ENCODE measurements at regions not wholly inside any gene's neighbourhood (a gene's known extent, or its start where the extent isn't known, plus 50 kb on each side); places are given as distances from the start of the nearest gene placed in this dataset.

DNA sequence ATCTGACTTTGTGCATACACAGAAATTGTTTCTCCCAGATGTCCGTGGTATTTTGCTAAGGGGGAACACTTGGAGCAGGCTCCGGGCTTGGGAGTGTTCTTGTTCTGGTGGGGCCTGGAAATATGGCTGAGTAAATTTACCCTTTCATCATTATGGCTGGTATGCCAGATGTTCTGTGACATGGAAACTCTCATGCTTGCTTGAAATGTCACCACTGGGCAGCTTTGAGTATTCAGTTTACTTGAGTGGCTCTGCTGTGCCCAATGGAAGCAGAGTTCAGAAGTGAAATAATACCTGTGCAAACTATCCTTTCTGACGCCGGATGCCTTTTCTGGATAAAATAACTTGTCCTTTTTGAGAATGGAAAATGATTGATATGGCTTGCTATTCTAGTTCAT, 283.6 kb upstream of the TPM1 start:
- TF ChIP-seq, protein P1, sequence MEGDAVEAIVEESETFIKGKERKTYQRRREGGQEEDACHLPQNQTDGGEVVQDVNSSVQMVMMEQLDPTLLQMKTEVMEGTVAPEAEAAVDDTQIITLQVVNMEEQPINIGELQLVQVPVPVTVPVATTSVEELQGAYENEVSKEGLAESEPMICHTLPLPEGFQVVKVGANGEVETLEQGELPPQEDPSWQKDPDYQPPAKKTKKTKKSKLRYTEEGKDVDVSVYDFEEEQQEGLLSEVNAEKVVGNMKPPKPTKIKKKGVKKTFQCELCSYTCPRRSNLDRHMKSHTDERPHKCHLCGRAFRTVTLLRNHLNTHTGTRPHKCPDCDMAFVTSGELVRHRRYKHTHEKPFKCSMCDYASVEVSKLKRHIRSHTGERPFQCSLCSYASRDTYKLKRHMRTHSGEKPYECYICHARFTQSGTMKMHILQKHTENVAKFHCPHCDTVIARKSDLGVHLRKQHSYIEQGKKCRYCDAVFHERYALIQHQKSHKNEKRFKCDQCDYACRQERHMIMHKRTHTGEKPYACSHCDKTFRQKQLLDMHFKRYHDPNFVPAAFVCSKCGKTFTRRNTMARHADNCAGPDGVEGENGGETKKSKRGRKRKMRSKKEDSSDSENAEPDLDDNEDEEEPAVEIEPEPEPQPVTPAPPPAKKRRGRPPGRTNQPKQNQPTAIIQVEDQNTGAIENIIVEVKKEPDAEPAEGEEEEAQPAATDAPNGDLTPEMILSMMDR (IDR thresholded peaks at IDR 0.05; ENCODE audit: control insufficient read depth, insufficient read depth, low read depth, low read length, missing control alignments), result no peak
- H3K4me3 ChIP-seq (ENCODE audit: control insufficient read depth, low read depth, low read length), result no peak overlapping the region

DNA sequence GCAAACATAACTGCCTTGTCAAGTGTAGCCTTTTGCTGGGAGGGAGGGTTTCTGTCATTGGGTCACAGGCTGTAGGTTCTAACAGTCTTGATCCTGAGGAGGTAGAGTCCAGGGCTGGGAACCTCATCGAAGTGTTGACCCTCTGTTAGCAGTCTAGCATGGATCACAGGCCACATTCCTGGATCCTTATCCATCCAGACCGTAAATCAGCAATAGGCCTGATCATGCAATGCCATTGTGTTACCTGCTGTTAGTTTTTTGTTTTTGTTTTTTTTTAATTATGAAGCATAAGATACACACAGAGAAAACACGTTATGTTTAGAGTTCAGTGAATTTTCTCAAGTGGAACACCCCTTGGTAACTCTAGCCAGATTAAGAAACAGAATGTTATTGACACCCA, 282.0 kb upstream of the TPM1 start:
- TF ChIP-seq, protein P1 (IDR thresholded peaks at IDR 0.05; ENCODE audit: control insufficient read depth, insufficient read depth, low read depth, low read length, missing control alignments), result no peak
- H3K4me3 ChIP-seq (ENCODE audit: control insufficient read depth, low read depth, low read length), result no peak overlapping the region
- DNase-seq (ENCODE audit: low read depth), result no peak

More for the DNA sequence above, 283.6 kb upstream of the TPM1 start:
- no peak for DNase-seq (ENCODE audit: low read depth)

DNA sequence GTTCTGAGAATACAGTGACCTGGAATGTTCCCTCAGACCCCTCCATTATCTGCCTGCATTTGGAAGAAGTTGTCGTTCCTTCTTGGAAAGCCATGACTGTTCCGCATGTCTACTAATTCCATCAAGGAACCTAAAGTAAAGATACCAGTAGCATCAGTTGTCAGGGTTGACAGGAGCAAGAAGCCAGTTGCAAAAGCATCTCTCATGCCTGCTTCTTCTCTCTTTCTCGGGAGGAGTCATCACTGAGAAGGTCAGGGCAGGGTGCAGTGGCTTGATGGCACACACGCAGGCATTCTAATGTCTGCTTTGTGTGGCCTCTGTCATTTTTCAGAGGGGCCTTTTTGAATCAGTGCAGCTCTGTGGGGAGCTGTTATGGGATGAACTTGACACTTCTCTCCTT, 276.6 kb upstream of the TPM1 start:
- DNase-seq (ENCODE audit: low read depth), result no peak
- TF ChIP-seq, protein P1 (IDR thresholded peaks at IDR 0.05; ENCODE audit: control insufficient read depth, insufficient read depth, low read depth, low read length, missing control alignments), result no peak
- no peak overlapping the region for H3K4me3 ChIP-seq (ENCODE audit: control insufficient read depth, low read depth, low read length)

DNA sequence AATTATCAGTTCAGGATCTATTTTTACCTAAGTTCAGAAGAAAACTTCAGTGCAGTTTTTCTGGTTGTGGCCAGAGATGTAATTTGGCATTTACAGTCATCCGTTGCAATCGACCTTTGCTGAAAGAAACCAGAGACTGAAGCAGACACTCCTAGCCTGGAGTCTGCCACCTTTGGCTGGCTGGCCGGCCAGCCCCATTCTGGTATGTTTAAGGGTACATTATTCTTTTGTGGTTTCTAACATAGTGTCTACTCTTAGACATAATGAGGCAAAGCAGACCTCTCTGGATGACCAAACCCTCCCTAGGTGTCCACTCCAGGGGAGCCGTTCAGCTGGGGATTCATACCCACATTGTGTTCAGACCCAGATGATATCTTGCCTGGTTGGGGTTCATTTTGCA, 275.9 kb upstream of the TPM1 start:
- TF ChIP-seq, protein P1 (IDR thresholded peaks at IDR 0.05; ENCODE audit: control insufficient read depth, insufficient read depth, low read depth, low read length, missing control alignments), result no peak
- no peak for DNase-seq (ENCODE audit: low read depth)
- no peak overlapping the region for H3K4me3 ChIP-seq (ENCODE audit: control insufficient read depth, low read depth, low read length)

DNA sequence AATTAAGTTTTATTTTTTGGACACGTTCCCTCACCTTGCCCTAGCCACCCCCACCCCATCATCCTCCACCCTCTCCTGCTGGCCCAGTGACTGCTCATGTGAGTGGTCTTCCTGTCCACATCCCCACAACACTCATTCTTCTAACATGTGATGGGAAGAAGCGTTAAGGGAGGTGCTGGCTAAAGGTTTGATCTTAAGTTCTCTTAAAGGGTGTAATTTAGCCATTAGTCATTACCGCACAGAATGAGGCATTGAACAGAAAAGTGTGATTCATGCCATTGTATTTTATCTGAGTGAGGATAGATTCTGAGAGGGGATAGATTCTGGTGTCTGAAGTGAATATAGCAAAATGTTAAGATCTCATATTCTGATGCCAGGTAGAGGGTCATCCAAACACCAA, 272.9 kb upstream of the TPM1 start:
- no peak overlapping the region for H3K4me3 ChIP-seq (ENCODE audit: control insufficient read depth, low read depth, low read length)
- DNase-seq (ENCODE audit: low read depth), result peak; percentile 53
- TF ChIP-seq, protein P1 (IDR thresholded peaks at IDR 0.05; ENCODE audit: control insufficient read depth, insufficient read depth, low read depth, low read length, missing control alignments), result no peak

DNA sequence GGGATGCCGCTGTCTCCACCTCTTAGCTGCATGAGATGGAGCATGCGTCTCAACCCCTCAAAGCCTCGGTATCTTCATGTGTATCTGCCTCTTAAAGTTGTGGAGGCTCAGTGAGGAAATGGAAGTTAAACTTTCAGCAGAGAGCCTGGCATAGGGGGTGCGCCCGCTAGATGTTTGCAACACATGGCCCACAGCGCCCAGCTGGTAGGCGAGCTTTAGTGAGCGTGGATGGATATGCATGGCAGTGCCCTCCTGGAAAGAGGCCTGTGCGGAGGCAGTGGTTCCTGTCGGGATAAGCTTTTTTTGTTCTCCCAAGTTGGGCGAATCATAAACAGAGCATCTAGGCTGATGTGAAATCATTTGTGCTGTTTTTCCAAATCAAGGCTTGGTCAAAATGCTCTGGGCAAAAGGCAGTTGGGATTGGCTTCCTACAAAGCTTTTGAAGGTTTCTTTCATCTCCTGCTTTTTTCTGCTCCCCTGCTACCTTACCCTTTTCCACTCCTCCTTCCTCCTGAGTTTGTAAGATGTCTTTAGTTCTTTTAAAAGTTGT, 272.4 kb upstream of the TPM1 start:
- TF ChIP-seq, protein P1 (IDR thresholded peaks at IDR 0.05; ENCODE audit: control insufficient read depth, insufficient read depth, low read depth, low read length, missing control alignments), result no peak
- DNase-seq (ENCODE audit: low read depth), result no peak
- H3K4me3 ChIP-seq (ENCODE audit: control insufficient read depth, low read depth, low read length), result no peak overlapping the region

DNA sequence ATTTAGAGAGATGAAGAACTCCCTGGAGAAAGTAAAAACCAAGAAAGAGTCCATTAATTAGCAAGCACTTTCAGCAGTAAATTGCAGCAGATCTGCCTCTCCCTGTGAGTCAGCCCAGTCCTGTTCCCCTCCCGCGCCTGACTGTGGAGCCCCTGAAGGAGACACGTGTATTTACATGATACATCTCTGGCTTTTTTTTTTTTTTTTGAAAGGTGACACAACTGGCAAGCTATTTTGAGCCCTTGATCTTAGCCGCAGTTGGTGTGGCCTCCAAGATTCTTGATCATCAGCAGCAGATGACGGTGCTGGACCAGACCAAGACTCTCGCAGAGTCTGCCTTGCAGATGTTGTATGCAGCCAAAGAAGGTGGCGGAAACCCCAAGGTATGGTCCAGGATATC, 271.8 kb upstream of the TPM1 start:
- DNase-seq (ENCODE audit: low read depth), result peak; percentile 71
- TF ChIP-seq, protein P1 (IDR thresholded peaks at IDR 0.05; ENCODE audit: control insufficient read depth, insufficient read depth, low read depth, low read length, missing control alignments), result no peak
- H3K4me3 ChIP-seq (ENCODE audit: control insufficient read depth, low read depth, low read length), result no peak overlapping the region

Data from AG09309 (cell line).